Muscle layer of duodenum (tissue), 2 donors: ENCODE measurements at regions not wholly inside any gene's neighbourhood (a gene's known extent, or its start where the extent isn't known, plus 50 kb on each side); places are given as distances from the start of the nearest gene placed in this dataset.

ENCODE experiments used
- H3K27ac ChIP-seq: one replicate; pipeline ENCODE4 v1.7.0; 2013; ENCODE audit warnings: mild to moderate bottlenecking, low read length
- H3K27me3 ChIP-seq: one replicate; pipeline ENCODE4 v1.7.0; 2013; ENCODE audit warnings: low read depth, mild to moderate bottlenecking, control low read depth, low read length
- H3K36me3 ChIP-seq, 2 donors: one replicate each; pipeline ENCODE4 v1.7.0; 2013; ENCODE audit warnings: low read length in 2 of 2, control low read depth in 1 of 2, mild to moderate bottlenecking in 1 of 2; ENCODE audit not compliant: insufficient read depth in 2 of 2, control insufficient read depth in 1 of 2
- H3K4me1 ChIP-seq, 2 donors: one replicate each; pipeline ENCODE4 v1.7.0; 2013; ENCODE audit warnings: low read length in 2 of 2, mild to moderate bottlenecking in 2 of 2, control low read depth in 1 of 2, moderate library complexity in 1 of 2; ENCODE audit not compliant: insufficient read depth in 2 of 2, control insufficient read depth in 1 of 2
- H3K4me3 ChIP-seq, 2 donors: one replicate each; pipeline ENCODE4 v1.7.0; 2013; ENCODE audit warnings: low read length in 2 of 2, low read depth in 1 of 2, mild to moderate bottlenecking in 1 of 2
- H3K9me3 ChIP-seq, 2 donors: one replicate each; pipeline ENCODE4 v1.7.0; 2013; ENCODE audit warnings: low read length in 2 of 2, control low read depth in 1 of 2, mild to moderate bottlenecking in 1 of 2; ENCODE audit not compliant: control insufficient read depth in 1 of 2
- donor health status: healthy.

GRCh38 chr15:91535856-91536500 is 317.5 kb upstream of the SLCO3A1 start:
- Histone ChIP-seq H3K27ac (peak overlapping the region; percentile 1), H3K9me3 (no peaks in the 10 kb centered on the region), H3K36me3 (no peaks in the 10 kb centered on the region), H3K27me3 (no peaks in the 10 kb centered on the region), H3K4me3 (no peak overlapping the region), H3K4me1 (peaks cover 8 to 29% of the 10 kb centered on the region in 2 donors)

GRCh38 chr15:91537856-91538255 is 315.7 kb upstream of the SLCO3A1 start:
- H3K27ac ChIP-seq, result no peak overlapping the region
- no peaks in the 10 kb centered on the region for H3K27me3 ChIP-seq
- no peak overlapping the region for H3K4me3 ChIP-seq
- H3K4me1 ChIP-seq, result peaks cover 8 to 29% of the 10 kb centered on the region in 2 donors
- no peaks in the 10 kb centered on the region for H3K36me3 ChIP-seq
- no peaks in the 10 kb centered on the region for H3K9me3 ChIP-seq

- H3K27ac ChIP-seq, result no peak overlapping the region
- no peak overlapping the region for H3K4me3 ChIP-seq
- H3K27me3 ChIP-seq, result no peaks in the 10 kb centered on the region
- H3K36me3 ChIP-seq, result no peaks in the 10 kb centered on the region
- H3K9me3 ChIP-seq, result no peaks in the 10 kb centered on the region
- peaks cover 8 to 29% of the 10 kb centered on the region in 2 donors for H3K4me1 ChIP-seq
Observed at GRCh38 chr15:91538782-91539181, 314.7 kb upstream of the SLCO3A1 start.

- Histone ChIP-seq H3K27me3 (no peaks in the 10 kb centered on the region), H3K4me1 (peaks cover 5 to 14% of the 10 kb centered on the region in 2 donors), H3K36me3 (no peaks in the 10 kb centered on the region), H3K4me3 (no peak overlapping the region), H3K27ac (no peak overlapping the region), H3K9me3 (no peaks in the 10 kb centered on the region)
Observed at GRCh38 chr15:91541286-91541685, 312.2 kb upstream of the SLCO3A1 start.

GRCh38 chr15:91542226-91542625 is 311.3 kb upstream of the SLCO3A1 start:
- H3K27ac ChIP-seq, result no peak overlapping the region
- H3K9me3 ChIP-seq, result no peaks in the 10 kb centered on the region
- no peak overlapping the region for H3K4me3 ChIP-seq
- H3K36me3 ChIP-seq, result no peaks in the 10 kb centered on the region
- no peaks in the 10 kb centered on the region for H3K27me3 ChIP-seq
- H3K4me1 ChIP-seq, result peaks cover 0 to 8% of the 10 kb centered on the region in 2 donors

GRCh38 chr15:91547356-91547755 is 306.2 kb upstream of the SLCO3A1 start:
- Histone ChIP-seq H3K27me3 (no peaks in the 10 kb centered on the region), H3K9me3 (no peaks in the 10 kb centered on the region), H3K36me3 (no peaks in the 10 kb centered on the region), H3K4me3 (no peak overlapping the region), H3K27ac (no peak overlapping the region), H3K4me1 (no peaks in the 10 kb centered on the region)

- Histone ChIP-seq H3K9me3 (no peaks in the 10 kb centered on the region), H3K27me3 (no peaks in the 10 kb centered on the region), H3K27ac (no peak overlapping the region), H3K4me1 (no peaks in the 10 kb centered on the region), H3K4me3 (no peak overlapping the region), H3K36me3 (no peaks in the 10 kb centered on the region)
Observed at GRCh38 chr15:91548549-91548948, 305.0 kb upstream of the SLCO3A1 start.

- no peaks in the 10 kb centered on the region for H3K27me3 ChIP-seq
- no peak overlapping the region for H3K4me3 ChIP-seq
- no peak overlapping the region for H3K27ac ChIP-seq
- no peaks in the 10 kb centered on the region for H3K4me1 ChIP-seq
- H3K36me3 ChIP-seq, result no peaks in the 10 kb centered on the region
- no peaks in the 10 kb centered on the region for H3K9me3 ChIP-seq
Observed at GRCh38 chr15:91549581-91549980, 303.9 kb upstream of the SLCO3A1 start.

- no peak overlapping the region for H3K27ac ChIP-seq
Observed at GRCh38 chr15:91552555-91552954, 301.0 kb upstream of the SLCO3A1 start.

GRCh38 chr15:91553196-91553854 is 300.2 kb upstream of the SLCO3A1 start:
- Histone ChIP-seq H3K4me1 (no peaks in the 10 kb centered on the region), H3K36me3 (no peaks in the 10 kb centered on the region), H3K27ac (no peak overlapping the region), H3K9me3 (no peaks in the 10 kb centered on the region), H3K4me3 (no peak overlapping the region), H3K27me3 (no peaks in the 10 kb centered on the region)

More at GRCh38 chr15:91552555-91552954, 301.0 kb upstream of the SLCO3A1 start:
- H3K4me1 ChIP-seq, result no peaks in the 10 kb centered on the region
- no peaks in the 10 kb centered on the region for H3K9me3 ChIP-seq
- no peaks in the 10 kb centered on the region for H3K27me3 ChIP-seq
- H3K4me3 ChIP-seq, result no peak overlapping the region
- no peaks in the 10 kb centered on the region for H3K36me3 ChIP-seq

GRCh38 chr15:91555312-91555711 is 298.2 kb upstream of the SLCO3A1 start:
- Histone ChIP-seq H3K9me3 (no peaks in the 10 kb centered on the region), H3K4me3 (no peak overlapping the region), H3K36me3 (no peaks in the 10 kb centered on the region), H3K27ac (no peak overlapping the region), H3K4me1 (no peaks in the 10 kb centered on the region), H3K27me3 (no peaks in the 10 kb centered on the region)

GRCh38 chr15:91556926-91557325 is 296.6 kb upstream of the SLCO3A1 start:
- Histone ChIP-seq H3K27me3 (no peaks in the 10 kb centered on the region), H3K27ac (no peak overlapping the region), H3K4me3 (no peak overlapping the region), H3K36me3 (no peaks in the 10 kb centered on the region), H3K9me3 (no peaks in the 10 kb centered on the region), H3K4me1 (peaks cover 0 to 1% of the 10 kb centered on the region in 2 donors)
